ENCODE measurements at regions not wholly inside any gene's neighbourhood (a gene's known extent, or its start where the extent isn't known, plus 50 kb on each side); places are given as distances from the start of the nearest gene placed in this dataset.

DNA sequence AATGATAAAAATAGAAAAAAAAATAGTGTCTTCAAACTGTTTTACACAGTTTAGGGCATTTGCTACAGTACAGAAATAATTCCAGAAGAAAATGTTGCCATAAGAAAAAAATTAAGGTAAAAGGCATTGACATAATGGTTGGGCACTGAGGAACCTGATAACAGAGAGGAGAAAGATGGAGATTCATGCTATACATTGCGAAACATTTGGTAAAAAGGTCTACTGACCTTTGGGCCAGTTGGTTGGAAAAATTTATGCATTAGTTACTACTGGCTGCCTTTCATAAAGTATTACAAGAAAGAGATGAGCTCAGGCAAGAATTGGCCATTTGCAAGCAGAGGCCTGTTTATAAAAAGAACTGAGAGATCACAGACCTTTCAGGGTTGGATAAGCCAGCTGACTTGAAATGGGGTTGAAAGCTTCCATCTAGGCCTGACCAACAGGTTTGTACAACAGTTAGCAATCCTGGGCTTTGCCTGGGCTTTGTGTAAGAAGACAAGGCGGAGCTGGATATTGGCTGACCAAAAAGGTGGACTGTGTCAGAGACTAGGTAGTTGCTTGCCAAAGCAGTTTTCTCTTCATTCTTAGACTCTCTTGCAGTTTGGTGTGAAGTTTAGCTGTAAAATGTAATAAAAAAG, 166.6 kb upstream of the MCTP2 start:
- H3K27ac ChIP-seq, result no peak overlapping the region
- DNase-seq (ENCODE audit: low spot score) (no peak), ATAC-seq (ENCODE audit: insufficient number of reproducible peaks, low FRiP score, low read depth) (no peak)
- H3K4me3 ChIP-seq, result no peak overlapping the region
- H3K9me3 ChIP-seq, result no peaks in the 10 kb centered on the region
- no peaks in the 10 kb centered on the region for H3K27me3 ChIP-seq (replicated peaks; ENCODE audit: insufficient read depth)
- H3K36me3 ChIP-seq, result no peaks in the 10 kb centered on the region
- H3K4me1 ChIP-seq (ENCODE audit: control insufficient read depth in 1 of 2, low read depth in 2 of 2), result no peaks in the 10 kb centered on the region
- TF ChIP-seq, protein P1, sequence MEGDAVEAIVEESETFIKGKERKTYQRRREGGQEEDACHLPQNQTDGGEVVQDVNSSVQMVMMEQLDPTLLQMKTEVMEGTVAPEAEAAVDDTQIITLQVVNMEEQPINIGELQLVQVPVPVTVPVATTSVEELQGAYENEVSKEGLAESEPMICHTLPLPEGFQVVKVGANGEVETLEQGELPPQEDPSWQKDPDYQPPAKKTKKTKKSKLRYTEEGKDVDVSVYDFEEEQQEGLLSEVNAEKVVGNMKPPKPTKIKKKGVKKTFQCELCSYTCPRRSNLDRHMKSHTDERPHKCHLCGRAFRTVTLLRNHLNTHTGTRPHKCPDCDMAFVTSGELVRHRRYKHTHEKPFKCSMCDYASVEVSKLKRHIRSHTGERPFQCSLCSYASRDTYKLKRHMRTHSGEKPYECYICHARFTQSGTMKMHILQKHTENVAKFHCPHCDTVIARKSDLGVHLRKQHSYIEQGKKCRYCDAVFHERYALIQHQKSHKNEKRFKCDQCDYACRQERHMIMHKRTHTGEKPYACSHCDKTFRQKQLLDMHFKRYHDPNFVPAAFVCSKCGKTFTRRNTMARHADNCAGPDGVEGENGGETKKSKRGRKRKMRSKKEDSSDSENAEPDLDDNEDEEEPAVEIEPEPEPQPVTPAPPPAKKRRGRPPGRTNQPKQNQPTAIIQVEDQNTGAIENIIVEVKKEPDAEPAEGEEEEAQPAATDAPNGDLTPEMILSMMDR (IDR thresholded peaks at IDR 0.05), result no peak

DNA sequence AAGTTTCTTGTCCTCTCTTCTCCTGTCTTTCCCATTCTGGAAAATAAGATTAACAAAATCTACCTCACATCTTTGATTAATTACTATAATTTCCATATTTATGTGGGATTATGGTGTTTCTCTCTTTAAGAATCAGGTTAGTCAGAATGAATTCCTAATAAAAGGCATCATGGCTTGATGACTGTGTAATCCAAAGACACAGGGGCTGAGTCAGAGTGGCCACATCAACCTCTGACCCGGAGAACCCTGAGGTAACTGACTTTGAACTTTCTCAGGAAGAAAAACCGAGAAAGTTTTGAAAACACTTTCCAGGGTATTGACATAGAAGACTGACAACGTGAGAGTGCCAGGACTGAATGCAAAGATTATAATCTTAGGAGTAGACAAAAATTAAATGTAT, 170.3 kb upstream of the MCTP2 start:
- H3K27me3 ChIP-seq (replicated peaks; ENCODE audit: insufficient read depth), result no peaks in the 10 kb centered on the region
- H3K9me3 ChIP-seq, result no peaks in the 10 kb centered on the region
- no peak overlapping the region for H3K4me3 ChIP-seq
- no peak for ATAC-seq (ENCODE audit: insufficient number of reproducible peaks, low FRiP score, low read depth)
- H3K4me1 ChIP-seq (ENCODE audit: control insufficient read depth in 1 of 2, low read depth in 2 of 2), result no peaks in the 10 kb centered on the region
- H3K27ac ChIP-seq, result no peak overlapping the region
- no peak for DNase-seq (ENCODE audit: low spot score)
- TF ChIP-seq, protein P1 (IDR thresholded peaks at IDR 0.05), result no peak
- no peaks in the 10 kb centered on the region for H3K36me3 ChIP-seq

DNA sequence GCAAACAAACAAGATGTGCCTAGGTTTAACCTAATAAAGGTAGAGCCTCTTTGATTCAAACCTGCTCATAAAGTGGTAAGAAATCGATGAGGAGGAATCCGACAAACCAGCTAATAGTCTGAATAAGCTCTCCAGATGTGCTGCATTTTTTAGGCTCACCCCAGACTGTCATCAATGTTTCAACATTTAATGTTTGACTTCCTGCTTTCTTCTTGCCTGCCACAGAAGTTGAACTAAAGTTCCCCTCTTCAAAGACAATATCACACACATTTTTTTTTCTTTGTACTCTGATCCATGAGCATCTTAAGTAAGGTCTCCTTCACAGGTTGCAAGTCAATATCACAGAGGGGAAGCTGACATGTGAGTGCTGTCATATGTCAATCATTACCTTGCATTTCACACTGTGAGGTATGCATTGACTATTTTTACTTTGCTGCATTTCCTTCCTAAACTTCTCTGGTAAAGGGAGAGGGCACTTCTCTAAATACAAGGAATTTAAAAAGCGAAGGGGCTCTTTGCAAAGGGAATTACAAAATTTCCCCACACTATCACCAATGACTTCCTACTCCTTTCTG, 172.3 kb upstream of the MCTP2 start:
- Histone ChIP-seq H3K4me3 (no peak overlapping the region), H3K27ac (no peak overlapping the region), H3K36me3 (no peaks in the 10 kb centered on the region), H3K27me3 (replicated peaks; ENCODE audit: insufficient read depth) (no peaks in the 10 kb centered on the region), H3K9me3 (no peaks in the 10 kb centered on the region), H3K4me1 (ENCODE audit: control insufficient read depth in 1 of 2, low read depth in 2 of 2) (no peaks in the 10 kb centered on the region)
- TF ChIP-seq, protein P1 (IDR thresholded peaks at IDR 0.05), result no peak
- DNase-seq (ENCODE audit: low spot score), result no peak
- ATAC-seq (ENCODE audit: insufficient number of reproducible peaks, low FRiP score, low read depth), result no peak

DNA sequence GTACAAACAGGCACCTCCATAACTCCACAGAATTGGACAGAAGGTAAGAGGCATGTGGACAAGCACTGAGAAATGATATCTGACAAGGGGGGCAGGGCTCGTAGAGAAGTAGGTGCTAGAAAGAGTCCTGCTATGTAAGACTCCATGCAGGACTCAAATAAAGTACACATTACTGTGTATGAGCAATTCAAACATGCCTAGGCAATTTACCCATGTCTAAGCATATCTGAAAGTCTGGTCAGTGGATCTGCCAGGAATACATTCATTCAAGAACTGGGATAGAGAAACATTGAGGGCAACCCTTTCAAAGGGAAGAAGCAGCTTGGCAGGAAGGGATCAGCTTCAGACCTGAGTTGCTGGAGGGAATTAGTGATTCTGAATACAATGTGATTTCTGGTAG, 174.1 kb upstream of the MCTP2 start:
- no peaks in the 10 kb centered on the region for H3K4me1 ChIP-seq (ENCODE audit: control insufficient read depth in 1 of 2, low read depth in 2 of 2)
- H3K27me3 ChIP-seq (replicated peaks; ENCODE audit: insufficient read depth), result no peaks in the 10 kb centered on the region
- ATAC-seq (ENCODE audit: insufficient number of reproducible peaks, low FRiP score, low read depth) (no peak), DNase-seq (ENCODE audit: low spot score) (no peak)
- TF ChIP-seq, protein P1 (IDR thresholded peaks at IDR 0.05), result no peak
- no peaks in the 10 kb centered on the region for H3K9me3 ChIP-seq
- no peak overlapping the region for H3K4me3 ChIP-seq
- no peaks in the 10 kb centered on the region for H3K36me3 ChIP-seq
- no peak overlapping the region for H3K27ac ChIP-seq

DNA sequence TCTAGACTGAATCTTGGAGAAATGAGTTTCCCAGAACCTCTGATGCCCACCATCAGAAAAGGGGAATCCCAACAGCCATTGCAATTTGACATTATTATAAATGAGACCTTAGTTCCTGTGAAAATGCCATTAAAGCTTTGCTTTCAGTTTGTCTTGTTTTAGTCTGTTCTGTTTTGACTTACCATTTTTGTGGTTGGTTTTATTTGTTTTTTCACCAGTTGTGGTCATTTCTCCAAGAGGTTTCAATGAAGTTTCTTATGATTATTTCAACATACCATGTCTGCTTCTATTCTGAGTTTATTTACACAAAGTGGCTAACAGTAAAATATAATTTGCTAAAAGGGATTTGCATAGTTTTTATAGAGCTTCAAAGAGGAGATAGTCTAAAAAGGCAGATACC, 175.0 kb upstream of the MCTP2 start:
- DNase-seq (ENCODE audit: low spot score), result no peak
- Histone ChIP-seq H3K4me1 (ENCODE audit: control insufficient read depth in 1 of 2, low read depth in 2 of 2) (no peaks in the 10 kb centered on the region), H3K9me3 (no peaks in the 10 kb centered on the region), H3K36me3 (no peaks in the 10 kb centered on the region), H3K4me3 (no peak overlapping the region), H3K27me3 (replicated peaks; ENCODE audit: insufficient read depth) (no peaks in the 10 kb centered on the region), H3K27ac (no peak overlapping the region)
- ATAC-seq (ENCODE audit: insufficient number of reproducible peaks, low FRiP score, low read depth), result no peak
- TF ChIP-seq, protein P1 (IDR thresholded peaks at IDR 0.05), result no peak
